ENCODE measurements at regions not wholly inside any gene's neighbourhood (a gene's known extent, or its start where the extent isn't known, plus 50 kb on each side); places are given as distances from the start of the nearest gene placed in this dataset.

- H3K4me3 ChIP-seq (ENCODE audit: control insufficient read depth in 2 of 3, extremely low read depth in 1 of 3, insufficient read depth in 2 of 3, low read depth in 1 of 3, low read length in 3 of 3): no peak overlapping the region
- no peak for FAIRE-seq
- dilution Hi-C loops (cut with MboI; ENCODE audit: extremely low pct_ligation_motif_present, low sequenced_read_pairs): no loop called here
- H3K4me1 ChIP-seq (ENCODE audit: control insufficient read depth, extremely low read depth, insufficient read depth, low read length): no peaks in the 10 kb centered on the region
- no peak for DNase-seq (ENCODE audit: low read depth, low spot score)
- no peaks in the 10 kb centered on the region for H3K9me1 ChIP-seq (ENCODE audit: control insufficient read depth, extremely low read depth, insufficient read depth, low read length)
- no peaks in the 10 kb centered on the region for H3K36me3 ChIP-seq (ENCODE audit: control insufficient read depth in 2 of 2, extremely low read depth in 1 of 2, insufficient read depth in 2 of 2, low read length in 2 of 2)
- no peak overlapping the region for H3K9ac ChIP-seq (ENCODE audit: control insufficient read depth, extremely low read depth, insufficient read depth, low read length)
- H4K20me1 ChIP-seq (ENCODE audit: control insufficient read depth, extremely low read depth, insufficient read depth, low read length): no peaks in the 10 kb centered on the region
- no peaks in the 10 kb centered on the region for H3K9me3 ChIP-seq (ENCODE audit: control insufficient read depth, low read depth, low read length)
- no peak overlapping the region for H2AFZ ChIP-seq (ENCODE audit: control insufficient read depth, low read length)
- H3K79me2 ChIP-seq (ENCODE audit: control insufficient read depth, insufficient read depth, low read length): no peaks in the 10 kb centered on the region
- H3K4me2 ChIP-seq (ENCODE audit: control insufficient read depth, extremely low read depth, insufficient read depth, low read depth, low read length): no peak overlapping the region
- H3K27ac ChIP-seq (ENCODE audit: control insufficient read depth, insufficient read depth, low read length): no peak overlapping the region
- no peak for TF ChIP-seq EZH2 (IDR thresholded peaks at IDR 0.05; ENCODE audit: low read length)
- no peak for TF ChIP-seq CTCF (optimal IDR thresholded peaks at IDR 0.05 in 1 of 3, IDR thresholded peaks at IDR 0.05 in 1 of 3, conservative IDR thresholded peaks at IDR 0.05 in 1 of 3; ENCODE audit: extremely low read depth in 1 of 3, insufficient read depth in 2 of 3, low read length in 3 of 3)
- no peaks in the 10 kb centered on the region for H3K27me3 ChIP-seq (ENCODE audit: control insufficient read depth, extremely low read depth, insufficient read depth, low read length)
These were observed 423.4 kb upstream of the SEMA6A start for GRCh38 chr5:116998024-116998423.

GRCh38 chr5:116992681-116993080, 418.1 kb upstream of the SEMA6A start:
- no peaks in the 10 kb centered on the region for H4K20me1 ChIP-seq (ENCODE audit: control insufficient read depth, extremely low read depth, insufficient read depth, low read length)
- no peak for DNase-seq (ENCODE audit: low read depth, low spot score)
- no peak overlapping the region for H3K4me3 ChIP-seq (ENCODE audit: control insufficient read depth in 2 of 3, extremely low read depth in 1 of 3, insufficient read depth in 2 of 3, low read depth in 1 of 3, low read length in 3 of 3)
- no peak overlapping the region for H3K9ac ChIP-seq (ENCODE audit: control insufficient read depth, extremely low read depth, insufficient read depth, low read length)
- TF ChIP-seq CTCF (optimal IDR thresholded peaks at IDR 0.05 in 1 of 3, IDR thresholded peaks at IDR 0.05 in 1 of 3, conservative IDR thresholded peaks at IDR 0.05 in 1 of 3; ENCODE audit: extremely low read depth in 1 of 3, insufficient read depth in 2 of 3, low read length in 3 of 3): no peak
- no peak for TF ChIP-seq EZH2 (IDR thresholded peaks at IDR 0.05; ENCODE audit: low read length)
- no peaks in the 10 kb centered on the region for H3K36me3 ChIP-seq (ENCODE audit: control insufficient read depth in 2 of 2, extremely low read depth in 1 of 2, insufficient read depth in 2 of 2, low read length in 2 of 2)
- no peak for FAIRE-seq
- H3K4me1 ChIP-seq (ENCODE audit: control insufficient read depth, extremely low read depth, insufficient read depth, low read length): no peaks in the 10 kb centered on the region
- no peaks in the 10 kb centered on the region for H3K79me2 ChIP-seq (ENCODE audit: control insufficient read depth, insufficient read depth, low read length)
- H3K27ac ChIP-seq (ENCODE audit: control insufficient read depth, insufficient read depth, low read length): no peak overlapping the region
- no peaks in the 10 kb centered on the region for H3K9me3 ChIP-seq (ENCODE audit: control insufficient read depth, low read depth, low read length)
- dilution Hi-C loops (cut with MboI; ENCODE audit: extremely low pct_ligation_motif_present, low sequenced_read_pairs): no loop called here
- H3K4me2 ChIP-seq (ENCODE audit: control insufficient read depth, extremely low read depth, insufficient read depth, low read depth, low read length): no peak overlapping the region
- H3K27me3 ChIP-seq (ENCODE audit: control insufficient read depth, extremely low read depth, insufficient read depth, low read length): no peaks in the 10 kb centered on the region
- H2AFZ ChIP-seq (ENCODE audit: control insufficient read depth, low read length): no peak overlapping the region
- no peaks in the 10 kb centered on the region for H3K9me1 ChIP-seq (ENCODE audit: control insufficient read depth, extremely low read depth, insufficient read depth, low read length)

Data from keratinocyte (primary cell).